Upper lobe of left lung (tissue), 6 donors: ENCODE measurements at regions not wholly inside any gene's neighbourhood (a gene's known extent, or its start where the extent isn't known, plus 50 kb on each side); places are given as distances from the start of the nearest gene placed in this dataset.

Experiments
- ATAC-seq, 2 donors: fragments of 200-7000 bp; cut with Tn5 transposase; one replicate each; pipeline ENCODE4 v1.9.1; 2022; ENCODE audit warnings: mild to moderate bottlenecking in 2 of 2, moderate library complexity in 2 of 2; ENCODE audit not compliant: low FRiP score in 2 of 2
- DNase-seq, 2 donors: peaks; one replicate each; pipeline ENCODE4 v3.0.0-alpha.2; 2019 to 2020
- H3K27ac ChIP-seq, 4 donors: fragments of 200-600 bp; sonication (generic); one replicate each; pipeline ENCODE4 v1.5.1; 2016 to 2019
- H3K27me3 ChIP-seq, 4 donors: fragments of 200-600 bp; sonication (generic); one replicate each; pipeline ENCODE4 v1.5.1; 2017 to 2019
- H3K36me3 ChIP-seq, 4 donors: fragments of 200-600 bp; sonication (generic); one replicate each; pipeline ENCODE4 v1.5.1; 2016 to 2019
- H3K4me1 ChIP-seq, 4 donors: fragments of 200-600 bp; sonication (generic); one replicate each; pipeline ENCODE4 v1.5.1; 2018 to 2019
- H3K4me3 ChIP-seq, 4 donors: fragments of 200-600 bp; sonication (generic); one replicate each; pipeline ENCODE4 v1.5.1; 2017 to 2019; ENCODE audit warnings: mild to moderate bottlenecking in 2 of 4, moderate library complexity in 1 of 4
- H3K9me3 ChIP-seq, 4 donors: fragments of 200-600 bp; sonication (generic); one replicate each; pipeline ENCODE4 v1.5.1; 2018 to 2019
- CTCF ChIP-seq, 6 experiments: fragments of 450-650 bp in 4 of 6; fragments of 200-600 bp in 2 of 6; sonication (generic) in 2 of 6; IDR thresholded peaks; one replicate each; pipeline ENCODE4 v1.5.1; 2016 to 2019; ENCODE audit warnings: antibody characterized with exemption in 6 of 6
- EP300 ChIP-seq, 4 donors: sonication (generic); formaldehyde crosslinking; IDR thresholded peaks; one replicate each; pipeline ENCODE4 v1.5.1; 2017; ENCODE audit warnings: antibody characterized with exemption in 4 of 4, control low read depth in 2 of 4
- POLR2A ChIP-seq, 4 donors: fragments of 450-650 bp; IDR thresholded peaks; one replicate each; pipeline ENCODE4 v1.5.1; 2016 to 2017; ENCODE audit warnings: antibody characterized with exemption in 4 of 4, mild to moderate bottlenecking in 2 of 4
- POLR2AphosphoS5 ChIP-seq, 2 donors: sonication (generic); formaldehyde crosslinking; IDR thresholded peaks; one replicate each; pipeline ENCODE4 v1.5.1; 2017; ENCODE audit warnings: antibody characterized with exemption in 2 of 2
- WGBS, 2 donors: methylation state at CpG; one replicate each; pipeline ENCODE4 v1.1.5; 2017 to 2018; 5-methylcytosine and 5-hydroxymethylcytosine counted together
- donor health status: DM: no; HTN: no; CAD: no; lungs with moderate emphysema.
- donor health status: DM: no; HTN: yes; CAD: no; lungs with severe emphysema.

- TF ChIP-seq POLR2A (IDR thresholded peaks at IDR 0.05) (no peak), EP300 (IDR thresholded peaks at IDR 0.05) (no peak), POLR2AphosphoS5 (IDR thresholded peaks at IDR 0.05) (no peak), CTCF (IDR thresholded peaks at IDR 0.05) (no peak)
- ATAC-seq = no peak
- no peak for DNase-seq
- Histone ChIP-seq H3K9me3 (no peaks in the 10 kb centered on the region), H3K27ac (no peak overlapping the region), H3K4me1 (no peaks in the 10 kb centered on the region), H3K36me3 (no peaks in the 10 kb centered on the region), H3K27me3 (no peaks in the 10 kb centered on the region), H3K4me3 (no peak overlapping the region)
- WGBS, 2 donors = 76 to 82% methylated on average over 5 of the region's 5 CpGs
Observed at GRCh38 chr15:61649046-61649445, 411.2 kb downstream of the VPS13C start.

- no peak for ATAC-seq
- no peak for DNase-seq
- Histone ChIP-seq H3K27me3 (no peaks in the 10 kb centered on the region), H3K4me1 (peaks cover 0 to 4% (median 1%) of the 10 kb centered on the region in 4 donors), H3K9me3 (no peaks in the 10 kb centered on the region), H3K36me3 (no peaks in the 10 kb centered on the region), H3K4me3 (no peak overlapping the region), H3K27ac (no peak overlapping the region)
- TF ChIP-seq POLR2A (IDR thresholded peaks at IDR 0.05) (no peak), POLR2AphosphoS5 (IDR thresholded peaks at IDR 0.05) (no peak), CTCF (IDR thresholded peaks at IDR 0.05) (no peak), EP300 (IDR thresholded peaks at IDR 0.05) (no peak)
- WGBS, 2 donors = 81 to 83% methylated on average over 4 of the region's 4 CpGs
Observed at GRCh38 chr15:61644550-61644949, 415.4 kb upstream of the RORA start.

- Histone ChIP-seq H3K27me3 (no peaks in the 10 kb centered on the region), H3K9me3 (no peaks in the 10 kb centered on the region), H3K27ac (no peak overlapping the region), H3K4me3 (no peak overlapping the region), H3K4me1 (peaks cover 0 to 7% (median 2%) of the 10 kb centered on the region in 4 donors), H3K36me3 (no peaks in the 10 kb centered on the region)
- no peak for DNase-seq
- ATAC-seq = no peak
- 89 to 95% methylated on average over 6 of the region's 6 CpGs for whole genome bisulfite sequencing, 2 donors
- TF ChIP-seq EP300 (IDR thresholded peaks at IDR 0.05) (no peak), POLR2A (IDR thresholded peaks at IDR 0.05) (no peak), POLR2AphosphoS5 (IDR thresholded peaks at IDR 0.05) (no peak), CTCF (IDR thresholded peaks at IDR 0.05) (no peak)
Observed at GRCh38 chr15:61641645-61642044, 412.5 kb upstream of the RORA start.

- DNase-seq = no peak
- ATAC-seq = no peak
- no peak for TF ChIP-seq EP300 (IDR thresholded peaks at IDR 0.05)
- no peak for TF ChIP-seq CTCF (IDR thresholded peaks at IDR 0.05)
- no peak for TF ChIP-seq POLR2A (IDR thresholded peaks at IDR 0.05)
- TF ChIP-seq POLR2AphosphoS5 (IDR thresholded peaks at IDR 0.05) = no peak
- Histone ChIP-seq H3K4me3 (no peak overlapping the region), H3K9me3 (no peaks in the 10 kb centered on the region), H3K4me1 (peaks cover 0 to 7% (median 2%) of the 10 kb centered on the region in 4 donors), H3K27me3 (no peaks in the 10 kb centered on the region), H3K27ac (no peak overlapping the region), H3K36me3 (no peaks in the 10 kb centered on the region)
Observed at GRCh38 chr15:61640756-61641155, 411.7 kb upstream of the RORA start.

GRCh38 chr15:61639491-61639890, 410.4 kb upstream of the RORA start:
- DNase-seq (peak in 1 of 2 donors; percentile 74), ATAC-seq (peak in 1 of 2 donors; percentile 46)
- no peak overlapping the region for H3K27ac ChIP-seq
- H3K4me1 ChIP-seq = peaks cover 0 to 7% (median 2%) of the 10 kb centered on the region in 4 donors
- TF ChIP-seq EP300 (IDR thresholded peaks at IDR 0.05) = no peak
- no peak for TF ChIP-seq POLR2A (IDR thresholded peaks at IDR 0.05)
- TF ChIP-seq POLR2AphosphoS5 (IDR thresholded peaks at IDR 0.05) = no peak
- TF ChIP-seq CTCF (IDR thresholded peaks at IDR 0.05) = no peak
- WGBS, 2 donors = 53 to 66% methylated on average over 12 of the region's 12 CpGs
- H3K9me3 ChIP-seq = no peaks in the 10 kb centered on the region
- no peaks in the 10 kb centered on the region for H3K36me3 ChIP-seq
- no peaks in the 10 kb centered on the region for H3K27me3 ChIP-seq
- no peak overlapping the region for H3K4me3 ChIP-seq
